ENCODE measurements at regions not wholly inside any gene's neighbourhood (a gene's known extent, or its start where the extent isn't known, plus 50 kb on each side); places are given as distances from the start of the nearest gene placed in this dataset.

DNA sequence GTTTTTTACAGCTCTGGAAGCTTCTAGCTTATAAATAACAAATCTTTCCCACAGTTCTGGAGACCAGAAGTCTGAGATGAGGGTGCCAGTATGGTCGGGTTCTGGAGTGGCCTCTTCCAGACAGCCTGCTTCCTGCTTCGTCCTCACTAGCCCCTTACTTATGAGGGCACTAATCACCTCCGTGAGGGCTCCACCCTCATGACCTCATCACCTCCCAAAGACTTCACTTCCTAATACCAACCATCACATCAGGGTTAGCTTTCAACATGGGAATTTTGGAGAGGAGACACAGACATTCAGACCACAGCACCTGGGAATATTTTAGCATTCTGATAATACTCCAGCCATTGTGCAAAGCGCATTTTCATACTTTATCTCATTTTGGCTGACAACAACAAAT, 223.7 kb upstream of the IRF2BP2 start:
- H3K4me1 ChIP-seq = peaks cover 0 to 5% (median 4%) of the 10 kb centered on the region in 4 donors
- no peaks in the 10 kb centered on the region for H3K9me3 ChIP-seq
- H3K36me3 ChIP-seq = no peaks in the 10 kb centered on the region
- no peaks in the 10 kb centered on the region for H3K27me3 ChIP-seq
- DNase-seq = no peak
- intact Hi-C loops (cut with DNase I; ENCODE audit: low total_unique reads) = no loop called here
- no peak overlapping the region for H3K4me3 ChIP-seq
- no peak overlapping the region for H3K27ac ChIP-seq
- TF ChIP-seq, protein P1, sequence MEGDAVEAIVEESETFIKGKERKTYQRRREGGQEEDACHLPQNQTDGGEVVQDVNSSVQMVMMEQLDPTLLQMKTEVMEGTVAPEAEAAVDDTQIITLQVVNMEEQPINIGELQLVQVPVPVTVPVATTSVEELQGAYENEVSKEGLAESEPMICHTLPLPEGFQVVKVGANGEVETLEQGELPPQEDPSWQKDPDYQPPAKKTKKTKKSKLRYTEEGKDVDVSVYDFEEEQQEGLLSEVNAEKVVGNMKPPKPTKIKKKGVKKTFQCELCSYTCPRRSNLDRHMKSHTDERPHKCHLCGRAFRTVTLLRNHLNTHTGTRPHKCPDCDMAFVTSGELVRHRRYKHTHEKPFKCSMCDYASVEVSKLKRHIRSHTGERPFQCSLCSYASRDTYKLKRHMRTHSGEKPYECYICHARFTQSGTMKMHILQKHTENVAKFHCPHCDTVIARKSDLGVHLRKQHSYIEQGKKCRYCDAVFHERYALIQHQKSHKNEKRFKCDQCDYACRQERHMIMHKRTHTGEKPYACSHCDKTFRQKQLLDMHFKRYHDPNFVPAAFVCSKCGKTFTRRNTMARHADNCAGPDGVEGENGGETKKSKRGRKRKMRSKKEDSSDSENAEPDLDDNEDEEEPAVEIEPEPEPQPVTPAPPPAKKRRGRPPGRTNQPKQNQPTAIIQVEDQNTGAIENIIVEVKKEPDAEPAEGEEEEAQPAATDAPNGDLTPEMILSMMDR (IDR thresholded peaks at IDR 0.05) = no peak
- no peak for TF ChIP-seq POLR2A (IDR thresholded peaks at IDR 0.05)
- TF ChIP-seq POLR2AphosphoS5 (IDR thresholded peaks at IDR 0.05) = no peak
- TF ChIP-seq EP300 (IDR thresholded peaks at IDR 0.05; ENCODE audit: low read depth) = no peak
- in situ Hi-C loops (cut with MboI; ENCODE audit: low pct_ligation_motif_present in 1 of 4, low pct_unique_long_range_greater_than_20kb in 1 of 4, low sequenced_read_pairs in 3 of 4) = loop anchor here in 3 of 4 donors (25.0 kb wide), 2 partner anchors 96 to 221 kb away; partner anchors contain the start of gene IRF2BP2 (in 1 of the 3)
- 86 to 100% methylated on average over 1 to 4 of the region's 4 CpGs for WGBS, 2 donors (ENCODE audit: low coverage in 1 of 2)

DNA sequence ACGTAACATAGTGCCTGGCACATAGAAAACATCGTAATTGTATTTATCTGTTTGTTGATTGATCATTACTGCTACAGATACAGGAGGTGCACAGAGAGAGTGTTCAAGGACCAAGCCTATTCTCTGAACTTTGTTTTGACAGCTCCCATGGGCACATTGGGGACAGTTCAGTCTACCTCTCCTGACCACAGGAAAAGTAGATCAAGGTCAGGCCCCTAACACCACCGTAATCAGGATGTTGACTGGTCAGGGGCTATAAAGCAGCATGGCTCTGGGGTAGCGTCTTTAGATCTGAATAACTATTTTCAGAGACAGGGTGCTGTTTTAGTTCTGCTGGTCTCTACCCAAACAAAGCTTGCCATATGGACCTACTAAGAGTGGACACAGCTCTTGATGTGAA, 223.1 kb upstream of the IRF2BP2 start:
- no peak for TF ChIP-seq POLR2AphosphoS5 (IDR thresholded peaks at IDR 0.05)
- TF ChIP-seq EP300 (IDR thresholded peaks at IDR 0.05; ENCODE audit: low read depth) = no peak
- TF ChIP-seq POLR2A (IDR thresholded peaks at IDR 0.05) = no peak
- TF ChIP-seq, protein P1 (IDR thresholded peaks at IDR 0.05) = no peak
- no peak overlapping the region for H3K27ac ChIP-seq
- 88% methylated on average over 4 of the region's 4 CpGs; no CpG with 5 or more reads in 1 of the 2 donors for WGBS, 2 donors (ENCODE audit: low coverage in 1 of 2)
- H3K4me1 ChIP-seq = no peaks in the 10 kb centered on the region
- no peak for DNase-seq
- no peak overlapping the region for H3K4me3 ChIP-seq
- no peaks in the 10 kb centered on the region for H3K27me3 ChIP-seq
- in situ Hi-C loops (cut with MboI; ENCODE audit: low pct_ligation_motif_present in 1 of 4, low pct_unique_long_range_greater_than_20kb in 1 of 4, low sequenced_read_pairs in 3 of 4) (loop anchor here in 3 of 4 donors (25.0 kb wide), 2 partner anchors 96 to 221 kb away; partner anchors contain the start of gene IRF2BP2 (in 1 of the 3)), intact Hi-C loops (cut with DNase I; ENCODE audit: low total_unique reads) (no loop called here)
- no peaks in the 10 kb centered on the region for H3K9me3 ChIP-seq
- H3K36me3 ChIP-seq = no peaks in the 10 kb centered on the region

DNA sequence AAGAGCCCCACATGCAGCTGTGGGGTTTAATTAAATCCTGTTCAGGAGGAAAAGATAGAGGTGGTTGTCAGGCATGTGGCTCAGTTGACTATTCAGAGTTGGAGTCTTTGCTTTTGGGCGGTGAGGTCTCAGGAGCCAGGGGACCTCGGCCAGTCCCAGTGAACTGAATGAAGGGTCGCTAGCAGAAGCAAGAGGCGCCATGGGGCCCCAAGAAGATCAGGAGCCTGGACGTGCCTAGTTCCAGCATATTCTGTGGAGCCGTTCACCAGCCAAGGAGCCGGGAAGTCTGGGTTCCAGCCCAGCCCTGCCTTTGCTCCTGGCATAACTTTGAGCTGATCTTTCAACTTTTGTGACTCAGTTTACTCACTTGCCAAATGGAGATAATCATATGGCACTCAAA, 217.7 kb upstream of the IRF2BP2 start:
- TF ChIP-seq EP300 (IDR thresholded peaks at IDR 0.05; ENCODE audit: low read depth) (no peak), POLR2A (IDR thresholded peaks at IDR 0.05) (no peak), POLR2AphosphoS5 (IDR thresholded peaks at IDR 0.05) (no peak)
- TF ChIP-seq, protein P1 (IDR thresholded peaks at IDR 0.05) = no peak
- Histone ChIP-seq H3K4me3 (no peak overlapping the region), H3K36me3 (no peaks in the 10 kb centered on the region), H3K9me3 (no peaks in the 10 kb centered on the region), H3K27ac (peak overlapping the region; percentile 71 to 87 (median 77)), H3K27me3 (no peaks in the 10 kb centered on the region), H3K4me1 (peaks cover 9 to 46% (median 30%) of the 10 kb centered on the region in 4 donors)
- in situ Hi-C loops (cut with MboI; ENCODE audit: low pct_ligation_motif_present in 1 of 4, low pct_unique_long_range_greater_than_20kb in 1 of 4, low sequenced_read_pairs in 3 of 4) = loop anchor here (10.0 to 25.0 kb wide), 4 partner anchors 90 to 323 kb away; partner anchors contain the start of gene IRF2BP2 (in 1 of the 4)
- WGBS, 2 donors (ENCODE audit: low coverage in 1 of 2) = 87 to 96% methylated on average over 4 to 7 of the region's 7 CpGs
- DNase-seq = no peak
- intact Hi-C loops (cut with DNase I; ENCODE audit: low total_unique reads) = loop anchor here (10.0 kb wide), 1 partner anchor 237 kb away; no protein-coding TSS in a partner anchor

DNA sequence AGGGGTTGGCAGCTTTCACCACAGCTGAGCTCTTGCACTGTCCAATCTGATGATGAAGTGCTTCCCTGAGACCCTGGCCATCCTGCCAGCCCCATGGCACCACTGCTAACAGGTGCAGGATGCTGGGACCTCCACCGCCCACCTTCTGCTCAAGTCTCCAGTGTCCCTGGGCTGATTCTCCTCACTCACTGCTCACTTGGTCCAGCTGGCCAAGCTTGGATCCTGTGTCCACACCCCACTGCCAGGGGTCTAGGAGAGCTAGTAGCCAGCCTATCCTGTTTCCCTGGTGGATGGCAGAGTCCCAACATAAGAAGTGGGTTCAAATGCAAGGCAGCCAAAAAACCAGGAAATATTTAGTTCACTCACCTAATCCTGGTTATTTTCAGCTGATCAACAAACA, 217.2 kb upstream of the IRF2BP2 start:
- intact Hi-C loops (cut with DNase I; ENCODE audit: low total_unique reads) = loop anchor here (10.0 kb wide), 1 partner anchor 238 kb away; no protein-coding TSS in a partner anchor
- Histone ChIP-seq H3K27ac (peak overlapping the region; percentile 71 to 87 (median 77)), H3K36me3 (no peaks in the 10 kb centered on the region), H3K9me3 (no peaks in the 10 kb centered on the region), H3K27me3 (no peaks in the 10 kb centered on the region), H3K4me3 (no peak overlapping the region), H3K4me1 (peaks cover 11 to 51% (median 30%) of the 10 kb centered on the region in 4 donors)
- in situ Hi-C loops (cut with MboI; ENCODE audit: low pct_ligation_motif_present in 1 of 4, low pct_unique_long_range_greater_than_20kb in 1 of 4, low sequenced_read_pairs in 3 of 4) = loop anchor here (10.0 to 25.0 kb wide), 4 partner anchors 90 to 322 kb away; partner anchors contain the start of gene IRF2BP2 (in 1 of the 4)
- no peak for DNase-seq
- TF ChIP-seq POLR2A (IDR thresholded peaks at IDR 0.05) (no peak), POLR2AphosphoS5 (IDR thresholded peaks at IDR 0.05) (no peak), EP300 (IDR thresholded peaks at IDR 0.05; ENCODE audit: low read depth) (no peak)
- TF ChIP-seq, protein P1 (IDR thresholded peaks at IDR 0.05) = no peak
- WGBS, 2 donors (ENCODE audit: low coverage in 1 of 2) = 100% methylated on average over 1 of the region's 1 CpG; no CpG with 5 or more reads in 1 of the 2 donors

Data from transverse colon (tissue), 4 donors.